ENCODE measurements at regions not wholly inside any gene's neighbourhood (a gene's known extent, or its start where the extent isn't known, plus 50 kb on each side); places are given as distances from the start of the nearest gene placed in this dataset.

- H4K5ac ChIP-seq (ENCODE audit: insufficient read length, low read depth, low read length): no peak overlapping the region
- no peaks in the 10 kb centered on the region for H3K79me1 ChIP-seq (ENCODE audit: insufficient read depth, low read depth, low read length, poor library complexity, severe bottlenecking)
- Mint-ChIP-seq H3K4me3 (no peak overlapping the region), H3K36me3 (ENCODE audit: insufficient read depth in 1 of 3, low read depth in 3 of 3) (peaks cover 11 to 27% (median 21%) of the 10 kb centered on the region in 3 experiments), H3K27ac (no peak overlapping the region), H3K27me3 (ENCODE audit: low read depth) (no peaks in the 10 kb centered on the region), H3K4me1 (no peaks in the 10 kb centered on the region), H3K9me3 (peaks cover 31 to 32% of the 10 kb centered on the region in 2 experiments)
- TF ChIP-seq CTCF (conservative IDR thresholded peaks at IDR 0.05): no peak
- H4K8ac ChIP-seq (replicated peaks; ENCODE audit: insufficient read length, low read depth, low read length): no peak overlapping the region
- H3K56ac ChIP-seq (ENCODE audit: insufficient read length, low read depth, low read length): no peak overlapping the region
- no peak overlapping the region for H3T11ph ChIP-seq (ENCODE audit: low read length)
- no peak overlapping the region for H3K4me2 ChIP-seq (ENCODE audit: insufficient read depth, insufficient read length, low read length)
- no peak overlapping the region for H4K91ac ChIP-seq (ENCODE audit: insufficient read length, low read depth, low read length)
- no peak overlapping the region for H3K9ac ChIP-seq (ENCODE audit: extremely low read depth, insufficient read length, low read length)
- H3K9me3 ChIP-seq (ENCODE audit: control insufficient read depth, low read depth, low read length): peaks cover 9% of the 10 kb centered on the region
- no peak overlapping the region for H3K23ac ChIP-seq (ENCODE audit: insufficient read length, low read depth, low read length)
- H2BK15ac ChIP-seq (ENCODE audit: low read depth, low read length): no peak overlapping the region
- H3K4ac ChIP-seq (ENCODE audit: low read depth, low read length): no peak overlapping the region
- no peak for DNase-seq
- no peak overlapping the region for H2BK5ac ChIP-seq (ENCODE audit: insufficient read length, low read length)
- no peak overlapping the region for H2BK12ac ChIP-seq (ENCODE audit: insufficient read length, low read depth, low read length)
- H2AK5ac ChIP-seq (ENCODE audit: insufficient read length, low read length): no peak overlapping the region
- no CpG with 5 or more reads among the region's 2 CpGs for WGBS (ENCODE audit: extremely low coverage, insufficient read length, low lambda C conversion rate)
- H3K4me1 ChIP-seq (ENCODE audit: insufficient read depth, low read length): no peaks in the 10 kb centered on the region
- H2BK20ac ChIP-seq (ENCODE audit: low read depth, low read length, poor library complexity, severe bottlenecking): no peak overlapping the region
- no peaks in the 10 kb centered on the region for H3K23me2 ChIP-seq (ENCODE audit: insufficient read length, low read depth, low read length, poor library complexity, severe bottlenecking)
- no peak overlapping the region for H3K27ac ChIP-seq (ENCODE audit: insufficient read length, low read depth, low read length)
- no peaks in the 10 kb centered on the region for H3K27me3 ChIP-seq (ENCODE audit: insufficient read depth, low read length)
- H2AFZ ChIP-seq (ENCODE audit: low read length): no peak overlapping the region
- H3K79me2 ChIP-seq (ENCODE audit: insufficient read depth, low read length): no peaks in the 10 kb centered on the region
- no peaks in the 10 kb centered on the region for H4K20me1 ChIP-seq (ENCODE audit: control insufficient read depth, insufficient read depth, insufficient read length)
- no peak overlapping the region for H2BK120ac ChIP-seq (ENCODE audit: low read depth, low read length, poor library complexity, severe bottlenecking)
- no peak overlapping the region for H3K14ac ChIP-seq (ENCODE audit: insufficient read depth, low read length)
- no peak overlapping the region for H3K18ac ChIP-seq (ENCODE audit: insufficient read length, low read depth, low read length)
These were observed 1124.6 kb upstream of the ATXN7L3B start for GRCh38 chr12:73413051-73413450.

Data from H9 (cell line).